ENCODE measurements at regions not wholly inside any gene's neighbourhood (a gene's known extent, or its start where the extent isn't known, plus 50 kb on each side); places are given as distances from the start of the nearest gene placed in this dataset.

DNA sequence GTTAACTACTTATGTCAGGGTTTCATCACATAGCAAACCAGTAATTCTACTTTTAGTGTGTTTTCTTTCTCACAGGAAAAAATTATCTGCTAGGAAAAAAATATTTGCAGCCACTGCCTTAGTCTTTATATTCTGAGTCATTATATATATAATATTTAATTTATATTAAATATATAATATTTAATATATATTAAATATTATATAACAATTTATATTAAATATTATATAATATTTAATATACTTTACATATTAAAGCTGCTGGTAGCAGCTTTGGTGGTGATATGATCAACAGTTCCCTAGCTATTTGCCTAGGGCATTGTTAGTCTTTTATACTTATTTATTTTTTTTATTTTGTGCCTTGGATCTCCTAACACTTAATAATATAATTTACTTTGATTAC, 381.6 kb downstream of the STIM2 start:
- H3K9me3 ChIP-seq (ENCODE audit: control insufficient read depth, insufficient read depth, low read depth, low read length): no peaks in the 10 kb centered on the region
- H3K79me2 ChIP-seq (ENCODE audit: control insufficient read depth, insufficient read depth, low read length): no peaks in the 10 kb centered on the region
- no peak overlapping the region for H3K4me3 ChIP-seq (replicated peaks in 1 of 4; ENCODE audit: control extremely low read depth in 1 of 4, insufficient read depth in 1 of 4, low read depth in 3 of 4, low read length in 4 of 4)
- no peaks in the 10 kb centered on the region for H3K4me1 ChIP-seq (ENCODE audit: control insufficient read depth, extremely low read depth, insufficient read depth, low read length)
- DNase-seq (ENCODE audit: low read depth in 2 of 2): no peak
- H3K4me2 ChIP-seq (ENCODE audit: extremely low read depth, insufficient read depth, low read length): no peak overlapping the region
- H2AFZ ChIP-seq (ENCODE audit: low read length): no peak overlapping the region
- H3K36me3 ChIP-seq (ENCODE audit: control insufficient read depth, insufficient read depth, low read length): no peaks in the 10 kb centered on the region
- H4K20me1 ChIP-seq (ENCODE audit: control insufficient read depth, extremely low read depth, insufficient read depth, low read length): no peaks in the 10 kb centered on the region
- no peaks in the 10 kb centered on the region for H3K27me3 ChIP-seq (ENCODE audit: control insufficient read depth, insufficient read depth, low read length)
- H3K27ac ChIP-seq (ENCODE audit: insufficient read depth, low read length): no peak overlapping the region
- TF ChIP-seq, protein P1, sequence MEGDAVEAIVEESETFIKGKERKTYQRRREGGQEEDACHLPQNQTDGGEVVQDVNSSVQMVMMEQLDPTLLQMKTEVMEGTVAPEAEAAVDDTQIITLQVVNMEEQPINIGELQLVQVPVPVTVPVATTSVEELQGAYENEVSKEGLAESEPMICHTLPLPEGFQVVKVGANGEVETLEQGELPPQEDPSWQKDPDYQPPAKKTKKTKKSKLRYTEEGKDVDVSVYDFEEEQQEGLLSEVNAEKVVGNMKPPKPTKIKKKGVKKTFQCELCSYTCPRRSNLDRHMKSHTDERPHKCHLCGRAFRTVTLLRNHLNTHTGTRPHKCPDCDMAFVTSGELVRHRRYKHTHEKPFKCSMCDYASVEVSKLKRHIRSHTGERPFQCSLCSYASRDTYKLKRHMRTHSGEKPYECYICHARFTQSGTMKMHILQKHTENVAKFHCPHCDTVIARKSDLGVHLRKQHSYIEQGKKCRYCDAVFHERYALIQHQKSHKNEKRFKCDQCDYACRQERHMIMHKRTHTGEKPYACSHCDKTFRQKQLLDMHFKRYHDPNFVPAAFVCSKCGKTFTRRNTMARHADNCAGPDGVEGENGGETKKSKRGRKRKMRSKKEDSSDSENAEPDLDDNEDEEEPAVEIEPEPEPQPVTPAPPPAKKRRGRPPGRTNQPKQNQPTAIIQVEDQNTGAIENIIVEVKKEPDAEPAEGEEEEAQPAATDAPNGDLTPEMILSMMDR (conservative IDR thresholded peaks at IDR 0.05 in 1 of 2, IDR thresholded peaks at IDR 0.05 in 1 of 2; ENCODE audit: low read depth in 1 of 2, low read length in 2 of 2): no peak
- TF ChIP-seq EZH2 (IDR thresholded peaks at IDR 0.05; ENCODE audit: low read length, missing control alignments): no peak
- H3K9ac ChIP-seq (ENCODE audit: insufficient read depth, low read length): no peak overlapping the region

DNA sequence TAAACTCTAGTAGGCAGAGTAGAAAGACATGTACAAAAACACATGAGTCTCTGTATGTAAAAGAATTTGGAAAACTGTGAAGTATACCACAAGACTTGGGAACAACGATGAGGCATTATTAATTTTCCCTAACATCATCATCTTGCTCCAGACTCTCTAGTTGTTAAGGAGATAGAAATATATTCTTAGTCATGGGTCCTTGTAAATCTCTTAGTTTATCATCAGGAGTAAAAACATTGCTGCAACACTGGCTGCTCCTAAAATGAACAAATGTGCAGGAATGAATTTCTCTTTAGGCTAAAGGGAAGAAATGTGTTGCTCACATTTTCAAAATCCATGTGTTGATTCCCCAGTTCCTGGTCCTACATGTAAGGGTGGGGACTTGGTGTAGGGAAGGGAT, 384.6 kb downstream of the STIM2 start:
- Histone ChIP-seq H3K79me2 (ENCODE audit: control insufficient read depth, insufficient read depth, low read length) (no peaks in the 10 kb centered on the region), H3K9ac (ENCODE audit: insufficient read depth, low read length) (no peak overlapping the region), H3K4me2 (ENCODE audit: extremely low read depth, insufficient read depth, low read length) (no peak overlapping the region), H3K27me3 (ENCODE audit: control insufficient read depth, insufficient read depth, low read length) (no peaks in the 10 kb centered on the region), H2AFZ (ENCODE audit: low read length) (no peak overlapping the region), H4K20me1 (ENCODE audit: control insufficient read depth, extremely low read depth, insufficient read depth, low read length) (no peaks in the 10 kb centered on the region), H3K9me3 (ENCODE audit: control insufficient read depth, insufficient read depth, low read depth, low read length) (no peaks in the 10 kb centered on the region), H3K4me3 (replicated peaks in 1 of 4; ENCODE audit: control extremely low read depth in 1 of 4, insufficient read depth in 1 of 4, low read depth in 3 of 4, low read length in 4 of 4) (no peak overlapping the region), H3K36me3 (ENCODE audit: control insufficient read depth, insufficient read depth, low read length) (no peaks in the 10 kb centered on the region), H3K4me1 (ENCODE audit: control insufficient read depth, extremely low read depth, insufficient read depth, low read length) (no peaks in the 10 kb centered on the region), H3K27ac (ENCODE audit: insufficient read depth, low read length) (no peak overlapping the region)
- no peak for TF ChIP-seq EZH2 (IDR thresholded peaks at IDR 0.05; ENCODE audit: low read length, missing control alignments)
- TF ChIP-seq, protein P1 (conservative IDR thresholded peaks at IDR 0.05 in 1 of 2, IDR thresholded peaks at IDR 0.05 in 1 of 2; ENCODE audit: low read depth in 1 of 2, low read length in 2 of 2): no peak
- DNase-seq (ENCODE audit: low read depth in 2 of 2): no peak

DNA sequence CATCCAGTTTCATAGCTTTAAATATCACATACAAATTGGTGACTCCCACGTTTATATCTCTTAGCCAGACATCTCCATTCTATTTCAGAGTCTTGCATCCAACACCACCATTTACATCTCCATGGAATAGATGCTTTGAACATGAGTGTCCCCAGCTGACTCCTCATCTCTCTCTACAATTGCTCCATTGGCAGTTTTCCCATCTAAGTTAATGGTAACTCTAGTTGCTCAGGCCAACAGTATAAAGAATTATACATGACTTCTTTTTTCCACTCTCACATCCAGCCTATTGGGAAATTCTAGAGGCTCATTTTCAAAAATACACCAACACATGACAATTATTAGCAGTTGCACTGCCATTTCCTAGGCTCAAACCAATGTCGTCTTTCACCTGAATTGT, 388.2 kb downstream of the STIM2 start:
- no peak overlapping the region for H3K9ac ChIP-seq (ENCODE audit: insufficient read depth, low read length)
- no peak for TF ChIP-seq EZH2 (IDR thresholded peaks at IDR 0.05; ENCODE audit: low read length, missing control alignments)
- TF ChIP-seq, protein P1 (conservative IDR thresholded peaks at IDR 0.05 in 1 of 2, IDR thresholded peaks at IDR 0.05 in 1 of 2; ENCODE audit: low read depth in 1 of 2, low read length in 2 of 2): no peak
- no peaks in the 10 kb centered on the region for H3K36me3 ChIP-seq (ENCODE audit: control insufficient read depth, insufficient read depth, low read length)
- no peaks in the 10 kb centered on the region for H3K9me3 ChIP-seq (ENCODE audit: control insufficient read depth, insufficient read depth, low read depth, low read length)
- H3K4me3 ChIP-seq (replicated peaks in 1 of 4; ENCODE audit: control extremely low read depth in 1 of 4, insufficient read depth in 1 of 4, low read depth in 3 of 4, low read length in 4 of 4): no peak overlapping the region
- no peaks in the 10 kb centered on the region for H4K20me1 ChIP-seq (ENCODE audit: control insufficient read depth, extremely low read depth, insufficient read depth, low read length)
- DNase-seq (ENCODE audit: low read depth in 2 of 2): peak in 1 of 2 donors; percentile 59
- H3K27ac ChIP-seq (ENCODE audit: insufficient read depth, low read length): peak overlapping the region; percentile 10
- no peak overlapping the region for H3K4me2 ChIP-seq (ENCODE audit: extremely low read depth, insufficient read depth, low read length)
- no peaks in the 10 kb centered on the region for H3K4me1 ChIP-seq (ENCODE audit: control insufficient read depth, extremely low read depth, insufficient read depth, low read length)
- no peaks in the 10 kb centered on the region for H3K27me3 ChIP-seq (ENCODE audit: control insufficient read depth, insufficient read depth, low read length)
- no peaks in the 10 kb centered on the region for H3K79me2 ChIP-seq (ENCODE audit: control insufficient read depth, insufficient read depth, low read length)
- no peak overlapping the region for H2AFZ ChIP-seq (ENCODE audit: low read length)

All from fibroblast of lung (primary cell).